ENCODE measurements at regions not wholly inside any gene's neighbourhood (a gene's known extent, or its start where the extent isn't known, plus 50 kb on each side); places are given as distances from the start of the nearest gene placed in this dataset.
"Not testable (repeated sequence)": the region's sequence is repeated elsewhere in the genome, so short reads cannot be mapped to it uniquely, and the experiment has no call there.

DNA sequence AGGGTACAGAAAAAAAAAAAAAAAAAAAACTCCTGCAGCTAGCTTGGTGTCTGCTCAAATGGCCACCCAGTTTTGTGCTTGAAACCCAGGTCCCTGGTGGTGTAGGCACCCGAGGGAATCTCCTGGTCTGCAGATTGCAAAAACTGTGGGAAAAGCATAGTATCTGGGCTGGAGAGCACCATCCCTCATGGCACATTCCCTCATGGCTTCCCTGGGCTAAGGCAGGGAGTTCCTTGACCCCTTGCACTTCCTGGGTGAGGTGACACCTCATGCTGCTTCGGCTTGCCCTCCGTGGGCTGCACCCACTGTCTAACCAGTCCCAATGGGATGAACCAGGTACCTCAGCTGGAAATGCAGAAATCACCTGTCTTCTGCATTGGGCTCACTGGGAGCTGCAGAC lies 1029.5 kb upstream of the COX7C start:
- TF ChIP-seq, protein P1, sequence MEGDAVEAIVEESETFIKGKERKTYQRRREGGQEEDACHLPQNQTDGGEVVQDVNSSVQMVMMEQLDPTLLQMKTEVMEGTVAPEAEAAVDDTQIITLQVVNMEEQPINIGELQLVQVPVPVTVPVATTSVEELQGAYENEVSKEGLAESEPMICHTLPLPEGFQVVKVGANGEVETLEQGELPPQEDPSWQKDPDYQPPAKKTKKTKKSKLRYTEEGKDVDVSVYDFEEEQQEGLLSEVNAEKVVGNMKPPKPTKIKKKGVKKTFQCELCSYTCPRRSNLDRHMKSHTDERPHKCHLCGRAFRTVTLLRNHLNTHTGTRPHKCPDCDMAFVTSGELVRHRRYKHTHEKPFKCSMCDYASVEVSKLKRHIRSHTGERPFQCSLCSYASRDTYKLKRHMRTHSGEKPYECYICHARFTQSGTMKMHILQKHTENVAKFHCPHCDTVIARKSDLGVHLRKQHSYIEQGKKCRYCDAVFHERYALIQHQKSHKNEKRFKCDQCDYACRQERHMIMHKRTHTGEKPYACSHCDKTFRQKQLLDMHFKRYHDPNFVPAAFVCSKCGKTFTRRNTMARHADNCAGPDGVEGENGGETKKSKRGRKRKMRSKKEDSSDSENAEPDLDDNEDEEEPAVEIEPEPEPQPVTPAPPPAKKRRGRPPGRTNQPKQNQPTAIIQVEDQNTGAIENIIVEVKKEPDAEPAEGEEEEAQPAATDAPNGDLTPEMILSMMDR (IDR thresholded peaks at IDR 0.05): not testable (repeated sequence)
- not testable (repeated sequence) for TF ChIP-seq POLR2A (IDR thresholded peaks at IDR 0.05)
